Adrenal gland (tissue), 5 donors: ENCODE measurements at regions not wholly inside any gene's neighbourhood (a gene's known extent, or its start where the extent isn't known, plus 50 kb on each side); places are given as distances from the start of the nearest gene placed in this dataset.

Source experiments
- POLR2A ChIP-seq, 2 donors: fragments of 450-650 bp; IDR thresholded peaks; one replicate each; pipeline ENCODE4 v1.6.1; 2017; ENCODE audit warnings: antibody characterized with exemption in 2 of 2, mild to moderate bottlenecking in 2 of 2, moderate library complexity in 1 of 2
- TF ChIP-seq, protein P1 (sequence below), 6 experiments: fragments of 450-650 bp in 4 of 6; fragments of 200-600 bp in 2 of 6; sonication (generic) in 1 of 6; IDR thresholded peaks; 1 replicate in 5 of 6; 2 replicates in 1 of 6; pipeline versions ENCODE4 v1.5.1 to v1.8.0; 2016 to 2021; ENCODE audit warnings: antibody characterized with exemption in 6 of 6, mild to moderate bottlenecking in 2 of 6, moderate library complexity in 1 of 6
- donor health status: DM: no; HTN: no; CAD: no.

DNA sequence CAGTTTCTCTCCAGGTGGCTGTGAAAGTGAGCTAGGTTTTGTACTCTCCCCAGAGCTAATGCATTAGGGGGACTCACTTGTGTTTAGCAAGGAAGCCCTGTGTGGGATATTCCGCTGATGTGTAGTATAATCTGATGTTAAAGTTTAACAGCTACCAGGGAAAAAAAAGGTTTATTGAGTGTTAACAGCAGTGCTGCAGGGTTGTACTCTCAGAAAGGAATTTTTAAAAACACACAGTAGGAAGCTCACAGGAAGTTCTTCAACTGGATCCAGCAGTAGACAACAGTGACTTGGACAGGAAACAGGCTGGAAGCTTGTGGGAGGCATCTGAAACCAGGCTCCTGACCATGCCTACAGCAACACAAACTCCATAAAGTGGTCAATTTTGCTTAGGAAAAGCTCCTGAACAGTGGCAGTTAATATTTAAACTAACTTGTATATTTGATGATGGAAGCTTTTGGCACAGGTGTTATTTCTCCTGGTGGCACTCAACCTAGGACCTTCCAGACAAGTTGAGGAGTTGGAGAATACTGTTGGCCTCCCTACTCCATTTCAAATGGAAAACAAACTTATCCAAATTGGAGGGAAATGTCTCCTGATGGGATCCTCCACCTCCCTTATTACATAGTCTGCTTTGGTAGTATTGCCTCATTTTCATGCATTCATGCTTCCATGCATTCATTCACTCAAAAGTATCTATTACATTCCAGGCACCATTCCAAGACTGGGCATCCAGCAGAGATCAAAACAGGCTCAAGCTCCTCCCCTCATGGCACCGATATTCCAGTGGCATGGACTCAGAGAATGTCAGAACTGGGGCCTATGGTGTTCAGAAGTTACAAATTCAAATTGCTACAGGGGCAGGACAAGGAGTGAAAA, 54.7 kb downstream of the FOXD1 start:
- TF ChIP-seq, protein P1, sequence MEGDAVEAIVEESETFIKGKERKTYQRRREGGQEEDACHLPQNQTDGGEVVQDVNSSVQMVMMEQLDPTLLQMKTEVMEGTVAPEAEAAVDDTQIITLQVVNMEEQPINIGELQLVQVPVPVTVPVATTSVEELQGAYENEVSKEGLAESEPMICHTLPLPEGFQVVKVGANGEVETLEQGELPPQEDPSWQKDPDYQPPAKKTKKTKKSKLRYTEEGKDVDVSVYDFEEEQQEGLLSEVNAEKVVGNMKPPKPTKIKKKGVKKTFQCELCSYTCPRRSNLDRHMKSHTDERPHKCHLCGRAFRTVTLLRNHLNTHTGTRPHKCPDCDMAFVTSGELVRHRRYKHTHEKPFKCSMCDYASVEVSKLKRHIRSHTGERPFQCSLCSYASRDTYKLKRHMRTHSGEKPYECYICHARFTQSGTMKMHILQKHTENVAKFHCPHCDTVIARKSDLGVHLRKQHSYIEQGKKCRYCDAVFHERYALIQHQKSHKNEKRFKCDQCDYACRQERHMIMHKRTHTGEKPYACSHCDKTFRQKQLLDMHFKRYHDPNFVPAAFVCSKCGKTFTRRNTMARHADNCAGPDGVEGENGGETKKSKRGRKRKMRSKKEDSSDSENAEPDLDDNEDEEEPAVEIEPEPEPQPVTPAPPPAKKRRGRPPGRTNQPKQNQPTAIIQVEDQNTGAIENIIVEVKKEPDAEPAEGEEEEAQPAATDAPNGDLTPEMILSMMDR (IDR thresholded peaks at IDR 0.05), result no peak
- TF ChIP-seq POLR2A (IDR thresholded peaks at IDR 0.05), result no peak
